ENCODE measurements at regions not wholly inside any gene's neighbourhood (a gene's known extent, or its start where the extent isn't known, plus 50 kb on each side); places are given as distances from the start of the nearest gene placed in this dataset.

- TF ChIP-seq CEBPG (CRISPR knock-in tag; IDR thresholded peaks at IDR 0.05) = no peak
- no peak for TF ChIP-seq ZNF232 (CRISPR knock-in tag; IDR thresholded peaks at IDR 0.05; ENCODE audit: borderline replicate concordance)
- no peak for TF ChIP-seq RBM39 (IDR thresholded peaks at IDR 0.05; ENCODE audit: low read depth, low read length, poor library complexity, severe bottlenecking)
Observed at GRCh38 chr16:17989255-17989654, 347.3 kb downstream of the NPIPA8 start.

Data from HepG2 (cell line).